ENCODE measurements at regions not wholly inside any gene's neighbourhood (a gene's known extent, or its start where the extent isn't known, plus 50 kb on each side); places are given as distances from the start of the nearest gene placed in this dataset.

GRCh38 chr17:77815127-77815905 lies 143.2 kb upstream of the TNRC6C start:
- DNase-seq (ENCODE audit: extremely low read depth in 1 of 11, low read depth in 9 of 11, low spot score in 4 of 11): no peak

- DNase-seq (ENCODE audit: extremely low read depth in 1 of 11, low read depth in 9 of 11, low spot score in 4 of 11): no peak
Measured at GRCh38 chr17:77817953-77818352, 140.6 kb upstream of the TNRC6C start.

GRCh38 chr17:77819497-77819896 lies 139.0 kb upstream of the TNRC6C start:
- no peak for DNase-seq (ENCODE audit: extremely low read depth in 1 of 11, low read depth in 9 of 11, low spot score in 4 of 11)

GRCh38 chr17:77821114-77821513 lies 137.4 kb upstream of the TNRC6C start:
- no peak for DNase-seq (ENCODE audit: extremely low read depth in 1 of 11, low read depth in 9 of 11, low spot score in 4 of 11)

- no peak for DNase-seq (ENCODE audit: extremely low read depth in 1 of 11, low read depth in 9 of 11, low spot score in 4 of 11)
Measured at GRCh38 chr17:77822302-77823030, 136.0 kb upstream of the TNRC6C start.

GRCh38 chr17:77824102-77824779 lies 134.3 kb upstream of the TNRC6C start:
- DNase-seq (ENCODE audit: extremely low read depth in 1 of 11, low read depth in 9 of 11, low spot score in 4 of 11): no peak

- DNase-seq (ENCODE audit: extremely low read depth in 1 of 11, low read depth in 9 of 11, low spot score in 4 of 11): no peak
Measured at GRCh38 chr17:77824780-77825280, 133.7 kb upstream of the TNRC6C start.

- no peak for DNase-seq (ENCODE audit: extremely low read depth in 1 of 11, low read depth in 9 of 11, low spot score in 4 of 11)
Measured at GRCh38 chr17:77825621-77826020, 132.9 kb upstream of the TNRC6C start.

GRCh38 chr17:77826132-77826873 lies 132.2 kb upstream of the TNRC6C start:
- no peak for DNase-seq (ENCODE audit: extremely low read depth in 1 of 11, low read depth in 9 of 11, low spot score in 4 of 11)

GRCh38 chr17:77827039-77827438 lies 131.5 kb upstream of the TNRC6C start:
- no peak for DNase-seq (ENCODE audit: extremely low read depth in 1 of 11, low read depth in 9 of 11, low spot score in 4 of 11)

- DNase-seq (ENCODE audit: extremely low read depth in 1 of 11, low read depth in 9 of 11, low spot score in 4 of 11): no peak
Measured at GRCh38 chr17:77827511-77827910, 131.0 kb upstream of the TNRC6C start.

- DNase-seq (ENCODE audit: extremely low read depth in 1 of 11, low read depth in 9 of 11, low spot score in 4 of 11): no peak
Measured at GRCh38 chr17:77828749-77829539, 129.6 kb upstream of the TNRC6C start.

- peak in 2 of 11 donors; percentile 16 to 28 for DNase-seq (ENCODE audit: extremely low read depth in 1 of 11, low read depth in 9 of 11, low spot score in 4 of 11)
Measured at GRCh38 chr17:77829843-77830799, 128.4 kb upstream of the TNRC6C start.

GRCh38 chr17:77830816-77831473 lies 127.6 kb upstream of the TNRC6C start:
- no peak for DNase-seq (ENCODE audit: extremely low read depth in 1 of 11, low read depth in 9 of 11, low spot score in 4 of 11)

GRCh38 chr17:77831474-77832179 lies 126.9 kb upstream of the TNRC6C start:
- DNase-seq (ENCODE audit: extremely low read depth in 1 of 11, low read depth in 9 of 11, low spot score in 4 of 11): no peak

GRCh38 chr17:77832180-77832560 lies 126.3 kb upstream of the TNRC6C start:
- no peak for DNase-seq (ENCODE audit: extremely low read depth in 1 of 11, low read depth in 9 of 11, low spot score in 4 of 11)

Measured in renal cortex interstitium (tissue), 11 donors.